Type B pancreatic cell (in vitro differentiated cells): ENCODE measurements at regions not wholly inside any gene's neighbourhood (a gene's known extent, or its start where the extent isn't known, plus 50 kb on each side); places are given as distances from the start of the nearest gene placed in this dataset.

Experiments
- DNase-seq: peaks from one replicate; pipeline ENCODE4 v3.0.0; 2021; ENCODE audit warnings: mixed read lengths; ENCODE audit not compliant: unreplicated experiment; ENCODE audit errors: extremely low spot score
- H3K27ac Mint-ChIP-seq: 2 replicates; pipeline ENCODE4 v1.8.0; 2021; ENCODE audit warnings: mild to moderate bottlenecking, mixed read lengths
- H3K27me3 Mint-ChIP-seq: 2 replicates; pipeline ENCODE4 v1.8.0; 2021; ENCODE audit warnings: mixed read lengths
- H3K36me3 Mint-ChIP-seq: 2 replicates; pipeline ENCODE4 v1.8.0; 2021; ENCODE audit warnings: mixed read lengths
- H3K4me1 Mint-ChIP-seq: one replicate; pipeline ENCODE4 v1.8.0; 2021; ENCODE audit warnings: mixed read lengths; ENCODE audit not compliant: unreplicated experiment
- H3K4me3 Mint-ChIP-seq: 2 replicates; pipeline ENCODE4 v1.8.0; 2021; ENCODE audit warnings: mild to moderate bottlenecking, mixed read lengths
- H3K9me3 Mint-ChIP-seq: 2 replicates; pipeline ENCODE4 v1.8.0; 2021; ENCODE audit warnings: mixed read lengths
- CTCF ChIP-seq: fragments of 200-600 bp; sonication (generic); conservative IDR thresholded peaks from 2 replicates; pipeline ENCODE4 v1.5.0; 2021; ENCODE audit warnings: antibody characterized with exemption, mild to moderate bottlenecking

- Mint-ChIP-seq H3K4me1 (no peaks in the 10 kb centered on the region), H3K36me3 (no peaks in the 10 kb centered on the region), H3K4me3 (peak overlapping the region; percentile 86), H3K9me3 (no peaks in the 10 kb centered on the region), H3K27ac (peak overlapping the region; percentile 94), H3K27me3 (peaks cover 51% of the 10 kb centered on the region)
- DNase-seq, result no peak
- TF ChIP-seq CTCF, result no peak
Measured at GRCh38 chr9:21558079-21558478, 76.0 kb upstream of the IFNE start.

GRCh38 chr9:21558615-21559401 lies 76.7 kb upstream of the IFNE start:
- Mint-ChIP-seq H3K9me3 (no peaks in the 10 kb centered on the region), H3K27ac (peak overlapping the region; percentile 94), H3K4me1 (no peaks in the 10 kb centered on the region), H3K27me3 (peaks cover 54% of the 10 kb centered on the region), H3K36me3 (no peaks in the 10 kb centered on the region), H3K4me3 (peak overlapping the region; percentile 86)
- no peak for TF ChIP-seq CTCF
- DNase-seq, result no peak

GRCh38 chr9:21559402-21560280 lies 77.5 kb upstream of the IFNE start:
- Mint-ChIP-seq H3K27me3 (peaks cover 62% of the 10 kb centered on the region), H3K36me3 (no peaks in the 10 kb centered on the region), H3K4me3 (peak overlapping the region; percentile 93), H3K9me3 (no peaks in the 10 kb centered on the region), H3K4me1 (no peaks in the 10 kb centered on the region), H3K27ac (peak overlapping the region; percentile 91)
- DNase-seq, result peak; percentile 74
- peak; percentile 56 for TF ChIP-seq CTCF

- H3K27ac Mint-ChIP-seq, result peak overlapping the region; percentile 91
- DNase-seq, result no peak
- no peak for TF ChIP-seq CTCF
- H3K9me3 Mint-ChIP-seq, result no peaks in the 10 kb centered on the region
- H3K27me3 Mint-ChIP-seq, result peaks cover 63% of the 10 kb centered on the region
- H3K4me1 Mint-ChIP-seq, result no peaks in the 10 kb centered on the region
- H3K4me3 Mint-ChIP-seq, result peak overlapping the region; percentile 93
- no peaks in the 10 kb centered on the region for H3K36me3 Mint-ChIP-seq
Measured at GRCh38 chr9:21560281-21560745, 78.2 kb upstream of the IFNE start.

- no peak for DNase-seq
- no peaks in the 10 kb centered on the region for H3K36me3 Mint-ChIP-seq
- no peaks in the 10 kb centered on the region for H3K9me3 Mint-ChIP-seq
- no peaks in the 10 kb centered on the region for H3K4me1 Mint-ChIP-seq
- H3K27me3 Mint-ChIP-seq, result peaks cover 64% of the 10 kb centered on the region
- TF ChIP-seq CTCF, result no peak
- no peak overlapping the region for H3K4me3 Mint-ChIP-seq
- H3K27ac Mint-ChIP-seq, result no peak overlapping the region
Measured at GRCh38 chr9:21561502-21561901, 79.4 kb upstream of the IFNE start.
